NCI-H1105 (cell line): ENCODE measurements at regions not wholly inside any gene's neighbourhood (a gene's known extent, or its start where the extent isn't known, plus 50 kb on each side); places are given as distances from the start of the nearest gene placed in this dataset.
"Not testable (repeated sequence)": the region's sequence is repeated elsewhere in the genome, so short reads cannot be mapped to it uniquely, and the experiment has no call there.

Experiments
- DNase-seq: peaks from one replicate; lab custom pipeline; 2025; lab: John Stamatoyannopoulos, UW

DNA sequence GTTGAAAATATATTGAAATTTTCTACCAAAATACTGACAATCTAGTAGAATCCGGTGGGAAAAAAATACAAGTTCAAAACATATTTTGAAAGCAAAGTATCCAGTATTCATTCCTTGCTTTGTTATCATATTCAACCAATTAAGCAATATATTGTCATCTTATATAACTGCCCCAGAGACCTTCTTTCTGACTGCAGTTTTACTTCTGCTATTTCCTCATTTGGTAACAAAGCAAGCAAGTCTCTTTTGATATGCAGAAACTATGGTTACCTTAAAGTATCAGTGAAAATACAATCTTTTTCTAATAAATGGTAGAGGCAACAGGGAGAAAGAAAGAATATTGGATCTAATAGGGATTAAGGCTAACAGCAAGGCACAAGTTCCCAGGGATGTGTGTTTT lies 663.7 kb upstream of the MEF2C start:
- DNase-seq = no peak

DNA sequence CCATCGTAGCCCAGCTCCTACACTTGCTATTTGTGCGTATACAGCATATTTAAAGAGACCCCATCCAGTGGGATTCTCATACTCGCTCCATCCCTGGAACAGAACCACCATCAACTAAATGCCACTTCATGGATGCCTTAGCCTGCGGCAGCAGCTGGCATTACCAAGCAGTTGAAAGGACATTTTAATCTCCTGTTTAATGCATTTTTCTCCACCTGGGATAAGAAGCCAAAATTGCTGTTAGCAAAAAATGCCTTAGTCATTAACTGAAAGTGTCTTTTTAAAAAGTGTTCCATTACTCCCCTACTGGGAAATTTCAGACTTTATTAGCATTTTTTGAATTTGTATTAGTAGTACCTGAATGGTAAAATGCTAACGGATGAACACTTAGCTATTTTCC lies 662.6 kb upstream of the MEF2C start:
- no peak for DNase-seq

DNA sequence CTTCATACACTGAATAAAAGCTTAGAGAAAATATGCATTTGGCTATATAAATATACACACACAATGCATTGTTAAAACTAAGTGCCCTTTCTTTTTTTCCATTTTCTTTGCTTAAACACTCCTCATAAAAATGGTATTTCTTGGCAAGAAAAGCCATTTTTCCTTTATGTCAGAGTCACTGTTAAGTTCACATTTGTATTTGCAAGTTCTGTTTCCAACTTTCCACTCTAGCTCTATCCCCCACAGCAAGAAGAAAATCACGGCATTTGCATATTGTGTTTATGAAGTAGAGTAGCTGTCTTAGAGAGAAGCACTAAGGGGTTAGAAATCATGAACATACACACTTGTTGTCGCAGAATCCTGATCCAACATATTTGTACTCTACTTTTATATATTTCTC lies 662.1 kb upstream of the MEF2C start:
- no peak for DNase-seq

DNA sequence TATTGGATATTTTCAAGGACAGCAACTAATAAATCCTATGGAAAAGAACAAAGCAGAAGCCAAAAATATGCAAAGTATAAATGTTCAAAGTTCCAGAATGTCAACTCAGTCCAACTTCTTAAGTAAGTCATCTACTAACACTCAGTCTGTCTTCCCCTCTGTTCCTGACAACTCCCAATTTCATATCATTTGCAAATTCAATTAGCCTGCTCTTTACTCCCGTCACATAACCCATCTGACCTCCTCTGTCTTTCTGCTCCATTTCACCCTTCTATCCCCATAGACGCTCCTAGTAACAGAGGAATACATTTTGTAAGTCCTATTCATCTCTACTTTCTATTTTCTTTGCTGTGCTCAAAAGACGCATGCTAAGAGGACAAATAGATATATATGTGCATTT lies 659.8 kb upstream of the MEF2C start:
- DNase-seq = no peak

DNA sequence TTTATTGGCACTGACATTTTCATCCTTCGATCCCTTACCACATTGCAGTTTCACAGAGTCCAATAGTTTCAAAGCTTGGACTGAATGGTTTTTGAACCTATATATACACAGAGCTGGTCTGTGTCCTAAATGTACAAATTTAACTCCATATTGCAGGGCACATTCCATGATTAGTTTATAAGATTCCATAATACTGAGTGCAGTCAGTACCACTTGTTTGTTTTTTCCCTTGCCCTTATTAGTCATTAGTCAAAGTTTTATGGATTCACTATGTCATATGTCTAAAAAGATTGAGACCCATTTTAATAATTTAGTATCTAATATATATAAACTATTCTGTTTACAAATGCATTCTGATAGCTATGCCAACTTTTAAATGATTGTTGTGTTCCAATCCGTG lies 654.8 kb upstream of the MEF2C start:
- no peak for DNase-seq

DNA sequence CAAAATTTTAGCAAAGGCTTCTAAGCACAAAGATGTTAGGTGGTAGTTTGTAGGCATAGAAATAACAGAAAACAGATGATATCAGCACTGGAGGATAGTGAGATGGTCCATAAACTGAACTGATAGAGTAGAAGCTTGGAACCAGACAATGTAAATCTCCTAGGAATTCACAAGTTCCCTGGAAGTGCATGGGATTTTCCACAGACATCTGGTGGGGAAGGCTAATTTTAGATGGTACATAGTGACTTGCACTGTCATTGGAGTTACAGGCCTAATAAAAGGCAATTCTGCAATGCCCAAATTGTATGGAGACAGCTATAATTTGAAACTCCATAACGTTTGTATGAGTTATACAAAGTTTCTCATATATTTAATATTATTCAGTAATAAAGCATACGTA lies 653.0 kb upstream of the MEF2C start:
- DNase-seq = no peak

GRCh38 chr5:89535411-89535810 lies 652.4 kb upstream of the MEF2C start:
- DNase-seq = no peak

DNA sequence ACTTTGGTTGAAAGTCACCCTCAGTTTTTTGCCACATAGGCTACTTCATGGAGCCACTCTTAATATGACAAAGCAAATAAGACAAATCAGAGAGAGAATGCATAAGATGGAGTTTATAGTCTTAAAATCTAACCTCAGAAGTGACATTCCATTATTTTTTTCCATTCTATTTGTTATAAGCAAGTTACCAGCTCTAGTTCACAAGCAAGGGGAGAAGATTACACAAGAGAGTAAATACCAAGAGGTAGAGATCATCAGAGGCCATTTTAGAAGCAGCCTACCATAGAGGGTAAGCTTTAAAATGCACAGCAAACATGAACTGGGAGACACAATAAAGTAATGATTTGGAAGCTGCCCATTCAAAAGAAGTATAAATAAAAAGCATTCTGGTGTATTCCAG lies 651.3 kb upstream of the MEF2C start:
- DNase-seq = no peak

DNA sequence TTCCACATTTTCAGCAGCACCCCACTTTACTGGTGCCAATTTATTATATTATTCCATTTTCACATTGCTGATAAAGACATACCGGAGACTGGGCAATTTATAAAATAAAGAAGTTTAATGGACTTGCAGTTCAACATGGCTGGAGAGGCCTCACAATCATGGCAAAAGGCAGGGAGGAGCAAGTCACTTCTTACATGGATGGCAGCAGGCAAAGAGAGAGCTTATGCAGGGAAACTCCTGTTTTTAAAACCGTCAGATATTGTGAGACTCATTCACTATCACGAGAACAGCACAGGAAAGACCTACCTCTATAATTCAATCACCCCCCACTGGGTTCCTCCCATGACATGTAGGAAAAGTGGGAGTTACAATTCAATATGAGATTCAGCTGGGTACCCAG lies 641.8 kb upstream of the MEF2C start:
- no peak for DNase-seq

DNA sequence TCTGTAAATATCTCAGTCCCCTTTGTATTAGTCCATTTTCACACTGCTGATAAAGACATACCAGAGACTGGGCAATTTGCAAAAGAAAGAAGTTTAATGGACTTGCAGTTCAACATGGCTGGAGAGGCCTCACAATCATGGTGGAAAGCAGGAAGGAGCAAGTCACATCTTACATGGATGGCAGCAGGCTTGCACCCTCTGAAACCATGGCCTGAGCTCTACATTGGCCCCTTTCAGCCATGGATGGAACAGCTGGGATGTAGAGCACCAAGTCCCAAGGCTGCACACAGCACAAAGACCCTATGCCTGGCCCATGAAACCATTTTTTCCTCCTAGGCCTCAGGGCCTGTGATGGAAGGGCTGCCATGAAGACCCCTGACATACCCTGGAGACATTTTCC lies 640.9 kb upstream of the MEF2C start:
- DNase-seq = not testable (repeated sequence)

- no peak for DNase-seq
Measured at GRCh38 chr5:89520771-89521170, 637.8 kb upstream of the MEF2C start.

GRCh38 chr5:89513299-89514044 lies 630.5 kb upstream of the MEF2C start:
- DNase-seq = no peak

GRCh38 chr5:89504051-89504450 lies 621.1 kb upstream of the MEF2C start:
- DNase-seq = no peak

DNA sequence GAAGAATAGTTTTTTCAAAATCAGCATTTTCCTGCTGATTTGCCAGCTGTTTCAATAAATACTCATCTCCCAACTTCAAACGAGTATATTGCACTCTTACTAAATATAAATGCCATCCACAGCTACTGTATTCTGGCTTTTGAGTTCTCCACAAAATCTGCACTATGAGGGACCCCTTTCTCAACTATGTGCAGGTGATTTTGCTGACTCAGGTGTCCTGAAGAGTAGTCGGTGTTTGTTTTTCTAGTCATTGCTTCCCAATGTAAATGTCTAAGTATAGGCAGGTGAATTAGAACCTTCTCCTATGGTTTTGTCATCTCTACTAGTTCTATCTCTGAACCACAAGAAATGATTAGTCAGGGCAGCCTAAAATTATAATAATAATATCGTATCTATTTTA lies 616.8 kb upstream of the MEF2C start:
- DNase-seq = no peak

- no peak for DNase-seq
Measured at GRCh38 chr5:89498699-89499098, 615.7 kb upstream of the MEF2C start.

- no peak for DNase-seq
Measured at GRCh38 chr5:89493414-89493813, 610.4 kb upstream of the MEF2C start.

- DNase-seq = no peak
Measured at GRCh38 chr5:89484962-89485361, 602.0 kb upstream of the MEF2C start.

GRCh38 chr5:89480406-89481007 lies 597.5 kb upstream of the MEF2C start:
- no peak for DNase-seq

GRCh38 chr5:89478851-89479250 lies 595.9 kb upstream of the MEF2C start:
- no peak for DNase-seq

DNA sequence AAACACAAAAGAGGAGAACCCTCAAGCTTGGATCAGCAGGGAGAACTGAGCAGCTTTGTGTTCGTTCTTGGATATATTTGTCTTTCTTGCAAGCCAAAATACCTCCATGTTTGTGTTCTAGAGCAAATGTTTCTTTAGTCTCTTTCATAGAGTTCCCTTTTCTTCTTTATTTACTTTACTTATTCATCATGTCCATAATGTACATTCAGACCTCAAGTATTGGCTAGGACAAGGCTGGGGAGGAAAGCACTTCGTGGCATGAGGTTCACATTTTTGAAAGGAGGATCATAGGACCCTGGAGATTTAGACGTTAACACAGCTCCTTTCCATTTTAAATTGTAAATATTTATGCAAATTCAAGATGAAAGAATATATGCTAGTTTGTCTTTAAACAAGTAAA lies 590.2 kb upstream of the MEF2C start:
- no peak for DNase-seq

DNA sequence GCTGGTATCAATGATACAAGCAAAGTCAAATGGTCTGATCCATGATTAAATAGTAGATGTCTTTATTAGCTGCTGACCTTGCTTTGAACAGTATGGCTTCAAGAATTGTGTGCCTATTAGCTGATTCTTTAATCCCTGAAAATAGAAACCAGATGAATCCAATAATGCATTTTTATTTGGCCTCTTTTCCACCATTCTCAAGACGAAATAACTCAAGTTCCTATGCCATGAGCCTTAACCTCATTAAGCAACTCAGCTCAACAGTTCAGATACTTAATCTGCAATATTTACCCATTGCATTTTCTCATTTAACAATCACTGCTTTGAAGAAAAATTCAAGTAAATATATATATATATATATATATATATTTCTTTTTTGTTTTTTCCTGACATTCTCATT lies 588.6 kb upstream of the MEF2C start:
- no peak for DNase-seq

- no peak for DNase-seq
Measured at GRCh38 chr5:89471115-89471514, 588.1 kb upstream of the MEF2C start.

- DNase-seq = no peak
Measured at GRCh38 chr5:89470658-89471057, 587.7 kb upstream of the MEF2C start.

DNA sequence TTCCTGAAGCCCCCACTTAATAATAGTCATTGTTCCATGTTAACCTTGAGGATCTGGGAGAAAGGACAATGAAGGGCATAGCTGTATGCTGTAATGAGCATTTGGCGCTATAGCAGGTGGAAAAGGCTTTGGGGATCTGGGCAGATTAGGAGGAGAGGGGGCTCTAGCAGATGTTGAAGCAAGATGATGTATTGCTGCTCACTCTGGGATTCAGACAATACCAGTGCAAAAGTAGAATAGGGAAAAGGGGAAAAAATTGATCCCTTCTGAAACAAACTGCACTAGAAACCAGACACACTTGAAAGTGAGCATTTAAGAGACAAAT lies 575.3 kb upstream of the MEF2C start:
- DNase-seq = no peak
